Uterus (tissue), 3 donors: ENCODE measurements at regions not wholly inside any gene's neighbourhood (a gene's known extent, or its start where the extent isn't known, plus 50 kb on each side); places are given as distances from the start of the nearest gene placed in this dataset.

Experiments
- DNase-seq, 2 donors: peaks; one replicate each; pipeline ENCODE4 v3.0.0-alpha.2; 2019 to 2020
- H3K27ac ChIP-seq, 2 donors: fragments of 200-600 bp; sonication (generic); 1 replicate in 1 of 2; 2 replicates in 1 of 2; pipeline ENCODE4 v1.5.1; 2016 to 2018
- H3K27me3 ChIP-seq, 2 donors: fragments of 200-600 bp; sonication (generic); one replicate each; pipeline ENCODE4 v1.5.1; 2018 to 2019; ENCODE audit warnings: control low read depth in 1 of 2
- H3K36me3 ChIP-seq, 2 donors: fragments of 200-600 bp; sonication (generic); one replicate each; pipeline ENCODE4 v1.5.1; 2019; ENCODE audit warnings: control low read depth in 1 of 2
- H3K4me1 ChIP-seq, 2 donors: fragments of 200-600 bp; sonication (generic); one replicate each; pipeline ENCODE4 v1.5.1; 2018 to 2019; ENCODE audit warnings: control low read depth in 1 of 2
- H3K4me3 ChIP-seq, 2 donors: fragments of 200-600 bp; sonication (generic); 1 replicate in 1 of 2; 2 replicates in 1 of 2; pipeline ENCODE4 v1.5.1; 2018 to 2019; ENCODE audit warnings: mild to moderate bottlenecking in 1 of 2
- H3K9me3 ChIP-seq, 2 donors: fragments of 200-600 bp; sonication (generic); one replicate each; pipeline ENCODE4 v1.5.1; 2019; ENCODE audit warnings: control low read depth in 1 of 2
- POLR2A ChIP-seq, 2 donors: fragments of 450-650 bp; IDR thresholded peaks; one replicate each; pipeline ENCODE4 v1.6.1; 2016; ENCODE audit warnings: antibody characterized with exemption in 2 of 2, mild to moderate bottlenecking in 1 of 2, moderate library complexity in 1 of 2
- intact Hi-C: fragments of 100-400 bp; cut with DNase I; formaldehyde crosslinking; loops from one replicate; pipeline ENCODE4 v1.15.1; 2023; ENCODE audit warnings: low total_unique reads
- TF ChIP-seq, protein P1 (sequence below), 4 experiments: fragments of 200-600 bp in 2 of 4; fragments of 450-650 bp in 2 of 4; sonication (generic) in 2 of 4; IDR thresholded peaks; one replicate each; pipeline ENCODE4 v1.5.1; 2016 to 2019; ENCODE audit warnings: antibody characterized with exemption in 4 of 4, mild to moderate bottlenecking in 2 of 4, moderate library complexity in 1 of 4
- donor health status: DM: yes; HTN: yes; CAD: no.

DNA sequence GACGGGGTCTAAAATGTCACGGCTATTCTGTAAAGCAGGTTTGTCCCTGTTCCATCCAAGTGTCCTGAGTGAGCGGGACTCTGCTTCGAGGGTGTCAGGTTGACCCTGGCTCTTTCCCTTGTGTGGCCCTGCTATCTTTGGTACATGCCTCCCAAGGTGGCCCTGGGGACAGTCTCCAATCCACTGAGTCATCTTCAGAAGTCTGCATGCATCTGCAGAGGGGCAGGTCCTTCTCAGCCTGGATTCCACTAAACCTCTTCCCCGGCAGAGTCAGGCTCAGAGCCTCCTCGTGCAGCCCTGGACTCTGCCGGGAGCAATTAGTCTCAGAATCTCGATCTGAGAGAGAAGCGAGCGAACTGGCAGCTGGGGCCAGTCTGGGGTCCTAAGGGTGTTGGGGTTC is 50.1 kb upstream of the KCNJ15 start:
- DNase-seq = no peak
- TF ChIP-seq POLR2A (IDR thresholded peaks at IDR 0.05) = no peak
- TF ChIP-seq, protein P1, sequence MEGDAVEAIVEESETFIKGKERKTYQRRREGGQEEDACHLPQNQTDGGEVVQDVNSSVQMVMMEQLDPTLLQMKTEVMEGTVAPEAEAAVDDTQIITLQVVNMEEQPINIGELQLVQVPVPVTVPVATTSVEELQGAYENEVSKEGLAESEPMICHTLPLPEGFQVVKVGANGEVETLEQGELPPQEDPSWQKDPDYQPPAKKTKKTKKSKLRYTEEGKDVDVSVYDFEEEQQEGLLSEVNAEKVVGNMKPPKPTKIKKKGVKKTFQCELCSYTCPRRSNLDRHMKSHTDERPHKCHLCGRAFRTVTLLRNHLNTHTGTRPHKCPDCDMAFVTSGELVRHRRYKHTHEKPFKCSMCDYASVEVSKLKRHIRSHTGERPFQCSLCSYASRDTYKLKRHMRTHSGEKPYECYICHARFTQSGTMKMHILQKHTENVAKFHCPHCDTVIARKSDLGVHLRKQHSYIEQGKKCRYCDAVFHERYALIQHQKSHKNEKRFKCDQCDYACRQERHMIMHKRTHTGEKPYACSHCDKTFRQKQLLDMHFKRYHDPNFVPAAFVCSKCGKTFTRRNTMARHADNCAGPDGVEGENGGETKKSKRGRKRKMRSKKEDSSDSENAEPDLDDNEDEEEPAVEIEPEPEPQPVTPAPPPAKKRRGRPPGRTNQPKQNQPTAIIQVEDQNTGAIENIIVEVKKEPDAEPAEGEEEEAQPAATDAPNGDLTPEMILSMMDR (IDR thresholded peaks at IDR 0.05) = no peak
- H3K4me3 ChIP-seq = no peak overlapping the region
- peaks cover 0 to 2% of the 10 kb centered on the region in 2 donors for H3K9me3 ChIP-seq
- H3K27me3 ChIP-seq = peaks cover 0 to 3% of the 10 kb centered on the region in 2 donors
- H3K36me3 ChIP-seq = no peaks in the 10 kb centered on the region
- intact Hi-C loops = no loop called here
- H3K27ac ChIP-seq = no peak overlapping the region
- no peaks in the 10 kb centered on the region for H3K4me1 ChIP-seq
